H1 (cell line): ENCODE measurements at regions not wholly inside any gene's neighbourhood (a gene's known extent, or its start where the extent isn't known, plus 50 kb on each side); places are given as distances from the start of the nearest gene placed in this dataset.

ENCODE experiments used
- CTCF ChIA-PET: fragments of 300-600 bp; sonication (Branson Sonifier 250); formaldehyde crosslinking; loops from one replicate; lab custom pipeline; 2021; ENCODE audit not compliant: partially characterized antibody; lab: Charles Lee
- POLR2A ChIA-PET: fragments of 300-600 bp; sonication (Branson Sonifier 250); formaldehyde crosslinking; loops from one replicate; lab custom pipeline; 2021; ENCODE audit warnings: inconsistent platforms; ENCODE audit not compliant: partially characterized antibody; lab: Charles Lee
- DNase-seq, 2 experiments: peaks; one replicate each; pipeline versions ENCODE4 v3.0.0 to v3.0.0-alpha.2; 2010 to 2022; ENCODE audit warnings: low spot score in 2 of 2, low read depth in 1 of 2, mixed read lengths in 1 of 2
- FAIRE-seq: peaks from 2 replicates; lab custom pipeline; 2011; peaks lifted over from hg19 to GRCh38; lab: Jason Lieb, UNC
- H2AFZ ChIP-seq: 2 replicates; pipeline ENCODE4 v1.8.1; 2012; ENCODE audit warnings: low read length, inconsistent platforms
- H2AK5ac ChIP-seq: 2 replicates; pipeline ENCODE4 v1.6.1; 2013; ENCODE audit warnings: low read depth, low read length
- H2BK120ac ChIP-seq: replicated peaks from 2 replicates; pipeline ENCODE3; 2013; ENCODE audit warnings: low read depth, low read length, inconsistent platforms
- H2BK12ac ChIP-seq: 2 replicates; pipeline ENCODE4 v1.6.1; 2013; ENCODE audit warnings: low read depth, low read length
- H2BK15ac ChIP-seq: 2 replicates; pipeline ENCODE4 v1.6.1; 2013; ENCODE audit warnings: low read length
- H2BK20ac ChIP-seq: 2 replicates; pipeline ENCODE4 v1.6.1; 2013; ENCODE audit warnings: low read length
- H2BK5ac ChIP-seq: 2 replicates; pipeline ENCODE4 v1.6.1; 2013; ENCODE audit warnings: low read depth, low read length
- H3K14ac ChIP-seq: 2 replicates; pipeline ENCODE4 v1.6.1; 2013; ENCODE audit warnings: inconsistent platforms; ENCODE audit not compliant: insufficient read length
- H3K18ac ChIP-seq: 2 replicates; pipeline ENCODE4 v1.6.1; 2013; ENCODE audit warnings: low read length; ENCODE audit errors: extremely low read depth
- H3K23ac ChIP-seq: 2 replicates; pipeline ENCODE4 v1.6.1; 2013; ENCODE audit warnings: inconsistent platforms; ENCODE audit not compliant: insufficient read length
- H3K23me2 ChIP-seq: 2 replicates; pipeline ENCODE4 v1.6.1; 2013; ENCODE audit warnings: low read depth, low read length
- H3K27ac ChIP-seq: 2 replicates; pipeline ENCODE4 v1.6.1; 2011; ENCODE audit warnings: low read depth, low read length, inconsistent platforms
- H3K27me3 ChIP-seq, 4 experiments: replicated peaks in 1 of 4; 1 replicate in 1 of 4; 2 replicates in 3 of 4; pipeline versions ENCODE4 v1.6.1 to v1.8.1; 2011 to 2013; ENCODE audit warnings: low read length in 3 of 4, mild to moderate bottlenecking in 3 of 4, inconsistent platforms in 2 of 4, mixed read lengths in 2 of 4, moderate library complexity in 1 of 4; ENCODE audit not compliant: control insufficient read depth in 3 of 4, insufficient read depth in 3 of 4; ENCODE audit errors: extremely low read depth in 1 of 4
- H3K36me3 ChIP-seq, 4 experiments: 2 replicates each; pipeline versions ENCODE4 v1.6.1 to v1.8.1; 2011 to 2013; ENCODE audit warnings: mild to moderate bottlenecking in 4 of 4, low read length in 3 of 4, moderate library complexity in 2 of 4, control low read depth in 1 of 4, inconsistent platforms in 1 of 4; ENCODE audit not compliant: insufficient read depth in 4 of 4, control insufficient read depth in 2 of 4
- H3K4ac ChIP-seq: replicated peaks from 2 replicates; pipeline ENCODE3; 2013; ENCODE audit warnings: low read length, low read depth, mixed read lengths, inconsistent platforms; ENCODE audit not compliant: insufficient read length
- H3K4me1 ChIP-seq, 4 experiments: replicated peaks in 1 of 4; 1 replicate in 1 of 4; 2 replicates in 3 of 4; pipeline versions ENCODE4 v1.6.1 to v1.8.1; 2011 to 2013; ENCODE audit warnings: low read length in 3 of 4, inconsistent platforms in 2 of 4, mixed read lengths in 1 of 4; ENCODE audit not compliant: insufficient read depth in 4 of 4, control insufficient read depth in 3 of 4
- H3K4me2 ChIP-seq, 2 experiments: 2 replicates each; pipeline versions ENCODE4 v1.6.1 to v1.8.1; 2011 to 2013; ENCODE audit warnings: low read depth in 2 of 2, low read length in 2 of 2, control low read depth in 1 of 2, inconsistent platforms in 1 of 2, mild to moderate bottlenecking in 1 of 2; ENCODE audit not compliant: insufficient read depth in 1 of 2
- H3K4me3 ChIP-seq, 4 experiments: fragments of 200-600, 300-600 bp in 1 of 4; sonication (generic), shearing (Covaris generic), sonication (Bioruptor Twin) in 1 of 4; 2 replicates each; pipeline versions ENCODE4 v1.5.1 to v1.8.1; 2011 to 2016; ENCODE audit warnings: low read length in 4 of 4, low read depth in 3 of 4, control low read depth in 2 of 4, inconsistent platforms in 2 of 4, mild to moderate bottlenecking in 2 of 4, mixed read lengths in 1 of 4, moderate library complexity in 1 of 4; ENCODE audit not compliant: insufficient read depth in 2 of 4; ENCODE audit errors: extremely low read depth in 1 of 4
- H3K56ac ChIP-seq: replicated peaks from 2 replicates; pipeline ENCODE3; 2013; ENCODE audit warnings: low read depth, mild to moderate bottlenecking, mixed read lengths, low read length, inconsistent platforms; ENCODE audit not compliant: insufficient read length
- H3K79me1 ChIP-seq: 2 replicates; pipeline ENCODE4 v1.6.1; 2013; ENCODE audit warnings: low read depth, low read length, control low read depth
- H3K79me2 ChIP-seq, 2 experiments: 2 replicates each; pipeline versions ENCODE4 v1.6.1 to v1.8.1; 2012 to 2013; ENCODE audit warnings: low read length in 2 of 2, mild to moderate bottlenecking in 2 of 2, inconsistent platforms in 1 of 2; ENCODE audit not compliant: insufficient read depth in 2 of 2, control insufficient read depth in 1 of 2
- H3K9ac ChIP-seq, 4 experiments: replicated peaks in 1 of 4; 1 replicate in 1 of 4; 2 replicates in 3 of 4; pipeline versions ENCODE4 v1.6.1 to v1.8.1; 2011 to 2013; ENCODE audit warnings: low read depth in 3 of 4, low read length in 3 of 4, control low read depth in 2 of 4, mild to moderate bottlenecking in 2 of 4, moderate library complexity in 2 of 4, inconsistent platforms in 1 of 4; ENCODE audit errors: extremely low read depth in 1 of 4
- H3K9me3 ChIP-seq, 2 experiments: 2 replicates each; pipeline versions ENCODE4 v1.6.1 to v1.8.1; 2012 to 2013; ENCODE audit warnings: mild to moderate bottlenecking in 2 of 2, moderate library complexity in 2 of 2, control low read depth in 1 of 2, inconsistent platforms in 1 of 2, low read depth in 1 of 2, low read length in 1 of 2, mixed read lengths in 1 of 2; ENCODE audit not compliant: insufficient read depth in 2 of 2
- H4K20me1 ChIP-seq, 2 experiments: replicated peaks in 1 of 2; 2 replicates each; pipeline versions ENCODE3 to v1.8.1; 2011 to 2013; ENCODE audit warnings: inconsistent platforms in 2 of 2, low read length in 2 of 2, mild to moderate bottlenecking in 1 of 2; ENCODE audit not compliant: insufficient read depth in 2 of 2, control insufficient read depth in 1 of 2
- H4K5ac ChIP-seq: 2 replicates; pipeline ENCODE4 v1.6.1; 2013; ENCODE audit warnings: low read length, low read depth, mixed read lengths, inconsistent platforms; ENCODE audit not compliant: insufficient read length
- H4K8ac ChIP-seq: 2 replicates; pipeline ENCODE4 v1.8.0; 2013; ENCODE audit warnings: mild to moderate bottlenecking, moderate library complexity, low read length, inconsistent platforms; ENCODE audit not compliant: insufficient read depth; ENCODE audit errors: extremely low read depth
- H4K91ac ChIP-seq: replicated peaks from 2 replicates; pipeline ENCODE3; 2013; ENCODE audit warnings: low read length, mixed read lengths, inconsistent platforms; ENCODE audit not compliant: insufficient read length
- FOSL1 ChIP-seq: IDR thresholded peaks from 2 replicates; pipeline ENCODE4 v1.6.1; 2011; ENCODE audit warnings: mild to moderate bottlenecking, low read depth, low read length, moderate library complexity; ENCODE audit not compliant: insufficient read depth
- SAP30 ChIP-seq: fragments of 300-600 bp; sonication (generic); IDR thresholded peaks from 2 replicates; pipeline ENCODE4 v1.7.1; 2012; ENCODE audit warnings: low read length, moderate library complexity, mild to moderate bottlenecking, inconsistent platforms; ENCODE audit not compliant: insufficient read depth, insufficient replicate concordance
- WGBS, 2 experiments: shearing (Covaris generic) in 1 of 2; methylation state at CpG; one replicate each; pipeline versions ENCODE4 v1.1.6 to v1.1.7; 2013 to 2015; ENCODE audit warnings: low lambda C conversion rate in 2 of 2, mixed read lengths in 2 of 2, inconsistent platforms in 1 of 2, low coverage in 1 of 2, missing lambda C conversion rate in 1 of 2; ENCODE audit not compliant: insufficient replicate concordance in 2 of 2, insufficient coverage in 1 of 2, insufficient read length in 1 of 2; ENCODE audit errors: extremely low coverage in 1 of 2, missing lambda C conversion rate in 1 of 2; 5-methylcytosine and 5-hydroxymethylcytosine counted together

- H3K79me1 ChIP-seq, result no peaks in the 10 kb centered on the region; the same call in 1 of the 2 replicates
- no peak overlapping the region for H2BK120ac ChIP-seq
- no peak overlapping the region for H2BK20ac ChIP-seq
- no peaks in the 10 kb centered on the region for H3K79me2 ChIP-seq
- no peak overlapping the region for H4K91ac ChIP-seq
- H3K4me2 ChIP-seq, result no peak overlapping the region
- no peak overlapping the region for H3K27ac ChIP-seq
- TF ChIP-seq FOSL1, result no peak
- no peak for TF ChIP-seq SAP30
- POLR2A ChIA-PET, result no interaction called here
- H3K4me3 ChIP-seq, result no peak overlapping the region
- DNase-seq (no peak), FAIRE-seq (no peak)
- no peak overlapping the region for H2BK5ac ChIP-seq
- H2BK15ac ChIP-seq, result no peak overlapping the region
- no peaks in the 10 kb centered on the region for H4K20me1 ChIP-seq
- H3K9ac ChIP-seq, result no peak overlapping the region
- no peak overlapping the region for H3K18ac ChIP-seq
- no peaks in the 10 kb centered on the region for H3K9me3 ChIP-seq
- H3K36me3 ChIP-seq, result no peaks in the 10 kb centered on the region
- H3K4ac ChIP-seq, result no peak overlapping the region
- H3K14ac ChIP-seq, result no peak overlapping the region
- WGBS, 2 experiments, result 85% methylated on average over 2 of the region's 2 CpGs; no CpG with 5 or more reads in 1 of the 2 experiments
- no peak overlapping the region for H2AK5ac ChIP-seq
- no peak overlapping the region for H3K56ac ChIP-seq
- H3K23me2 ChIP-seq, result no peaks in the 10 kb centered on the region
- no peak overlapping the region for H2BK12ac ChIP-seq
- H2AFZ ChIP-seq, result no peak overlapping the region
- no peaks in the 10 kb centered on the region for H3K27me3 ChIP-seq
- H4K8ac ChIP-seq, result no peak overlapping the region
- H4K5ac ChIP-seq, result no peak overlapping the region
- H3K4me1 ChIP-seq, result no peaks in the 10 kb centered on the region
- H3K23ac ChIP-seq, result no peak overlapping the region
- CTCF ChIA-PET, result interaction anchor here (0.9 kb wide), 1 partner anchor 239 kb away, joined by 3 read pairs; no protein-coding TSS in a partner anchor
Observed at GRCh38 chr4:110278127-110278526, 79.7 kb upstream of the ELOVL6 start.
